ENCODE measurements at regions not wholly inside any gene's neighbourhood (a gene's known extent, or its start where the extent isn't known, plus 50 kb on each side); places are given as distances from the start of the nearest gene placed in this dataset.

DNA sequence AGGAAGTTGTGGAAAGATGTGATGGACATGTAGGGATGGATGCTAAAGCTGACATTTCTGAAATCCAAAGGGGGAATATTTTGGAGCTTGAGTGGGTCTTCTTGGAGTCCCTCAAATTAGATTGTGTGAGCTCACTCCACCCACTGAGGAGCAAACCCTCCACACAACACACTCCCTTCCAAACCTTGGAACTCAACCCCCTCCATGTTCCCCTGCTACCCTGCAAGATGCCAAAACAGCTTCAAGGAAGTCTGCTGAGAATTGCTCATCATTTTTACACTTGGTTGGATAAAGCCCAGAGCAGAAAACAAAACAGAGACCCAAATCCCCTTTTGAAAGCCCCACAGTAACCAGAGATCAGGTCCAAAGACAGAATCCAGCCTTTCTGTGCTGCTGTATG lies 103.3 kb upstream of the ERCC4 start:
- H3K27me3 ChIP-seq (ENCODE audit: control insufficient read depth in 1 of 2, insufficient read depth in 2 of 2, low read length in 2 of 2) = peaks cover 4 to 11% of the 10 kb centered on the region in 2 donors

DNA sequence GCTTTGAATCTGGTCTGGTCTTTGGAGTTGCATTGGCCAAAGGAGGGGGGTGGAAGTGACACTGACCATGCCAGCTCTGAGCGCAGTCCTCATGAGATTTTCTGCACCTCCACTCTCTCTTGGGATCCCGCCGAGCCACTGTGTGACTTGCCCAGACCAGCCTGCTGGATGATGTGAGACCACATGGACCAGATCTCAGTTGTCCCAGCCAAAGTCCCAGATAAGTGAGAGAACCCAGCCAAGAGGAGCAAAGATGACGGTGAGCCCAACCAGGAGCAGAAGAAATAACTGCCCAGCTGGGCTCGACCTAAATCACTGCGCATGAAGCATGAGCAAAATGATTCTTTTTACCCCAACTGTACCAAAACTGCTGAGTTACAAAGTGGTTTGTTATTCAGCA lies 96.5 kb upstream of the ERCC4 start:
- H3K4me1 ChIP-seq (ENCODE audit: control insufficient read depth, insufficient read depth, low read length) = no peaks in the 10 kb centered on the region
- no peak overlapping the region for H3K4me3 ChIP-seq (ENCODE audit: low read length in 2 of 2)
- peaks cover 0 to 2% of the 10 kb centered on the region in 2 donors for H3K9me3 ChIP-seq (ENCODE audit: control insufficient read depth in 2 of 2, low read length in 2 of 2)
- H3K9ac ChIP-seq (ENCODE audit: low read length in 2 of 2) = no peak overlapping the region
- H3K27me3 ChIP-seq (ENCODE audit: control insufficient read depth in 1 of 2, insufficient read depth in 2 of 2, low read length in 2 of 2) = peaks cover 0 to 2% of the 10 kb centered on the region in 2 donors
- no peaks in the 10 kb centered on the region for H3K36me3 ChIP-seq (ENCODE audit: control insufficient read depth in 2 of 2, insufficient read depth in 2 of 2, low read length in 2 of 2)
- no peak overlapping the region for H3K27ac ChIP-seq (ENCODE audit: low read length)

More for the DNA sequence above, 103.3 kb upstream of the ERCC4 start:
- no peak overlapping the region for H3K27ac ChIP-seq (ENCODE audit: low read length)
- no peaks in the 10 kb centered on the region for H3K9me3 ChIP-seq (ENCODE audit: control insufficient read depth in 2 of 2, low read length in 2 of 2)
- H3K4me3 ChIP-seq (ENCODE audit: low read length in 2 of 2) = no peak overlapping the region
- no peaks in the 10 kb centered on the region for H3K4me1 ChIP-seq (ENCODE audit: control insufficient read depth, insufficient read depth, low read length)
- H3K36me3 ChIP-seq (ENCODE audit: control insufficient read depth in 2 of 2, insufficient read depth in 2 of 2, low read length in 2 of 2) = no peaks in the 10 kb centered on the region
- no peak overlapping the region for H3K9ac ChIP-seq (ENCODE audit: low read length in 2 of 2)

DNA sequence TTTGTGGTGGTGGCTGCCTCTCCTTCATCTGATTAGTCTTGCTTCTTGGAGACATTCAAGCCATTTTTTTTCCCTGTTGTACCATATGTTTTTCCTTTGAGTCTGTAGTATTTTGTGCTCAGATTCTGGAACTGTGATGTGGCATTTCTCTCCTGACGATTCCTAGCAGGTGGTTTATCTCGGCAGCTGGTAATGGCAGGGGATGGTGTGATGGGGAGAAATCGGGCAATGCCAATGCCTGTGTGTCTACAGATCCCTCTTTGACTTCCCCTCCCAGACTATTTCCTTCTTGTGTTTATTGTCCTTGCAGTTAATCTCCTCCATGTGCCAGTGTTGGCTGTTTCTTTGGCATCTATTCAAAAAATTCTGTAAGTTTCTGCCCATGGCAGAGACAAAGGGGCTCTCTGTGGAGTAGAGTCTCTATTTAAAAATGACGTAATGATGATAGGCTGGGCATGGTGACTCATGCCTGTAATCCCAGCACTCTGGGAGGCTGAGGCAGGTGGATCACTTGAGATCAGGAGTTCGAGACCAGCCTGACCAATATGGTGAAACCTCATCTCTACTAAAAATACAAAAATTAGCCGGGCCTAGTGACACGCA lies 90.2 kb upstream of the ERCC4 start:
- no peak overlapping the region for H3K4me3 ChIP-seq (ENCODE audit: low read length in 2 of 2)
- H3K27ac ChIP-seq (ENCODE audit: low read length) = no peak overlapping the region
- no peaks in the 10 kb centered on the region for H3K4me1 ChIP-seq (ENCODE audit: control insufficient read depth, insufficient read depth, low read length)
- peaks cover 0 to 2% of the 10 kb centered on the region in 2 donors for H3K9me3 ChIP-seq (ENCODE audit: control insufficient read depth in 2 of 2, low read length in 2 of 2)
- H3K36me3 ChIP-seq (ENCODE audit: control insufficient read depth in 2 of 2, insufficient read depth in 2 of 2, low read length in 2 of 2) = no peaks in the 10 kb centered on the region
- H3K9ac ChIP-seq (ENCODE audit: low read length in 2 of 2) = no peak overlapping the region
- H3K27me3 ChIP-seq (ENCODE audit: control insufficient read depth in 1 of 2, insufficient read depth in 2 of 2, low read length in 2 of 2) = peaks cover 0 to 4% of the 10 kb centered on the region in 2 donors

DNA sequence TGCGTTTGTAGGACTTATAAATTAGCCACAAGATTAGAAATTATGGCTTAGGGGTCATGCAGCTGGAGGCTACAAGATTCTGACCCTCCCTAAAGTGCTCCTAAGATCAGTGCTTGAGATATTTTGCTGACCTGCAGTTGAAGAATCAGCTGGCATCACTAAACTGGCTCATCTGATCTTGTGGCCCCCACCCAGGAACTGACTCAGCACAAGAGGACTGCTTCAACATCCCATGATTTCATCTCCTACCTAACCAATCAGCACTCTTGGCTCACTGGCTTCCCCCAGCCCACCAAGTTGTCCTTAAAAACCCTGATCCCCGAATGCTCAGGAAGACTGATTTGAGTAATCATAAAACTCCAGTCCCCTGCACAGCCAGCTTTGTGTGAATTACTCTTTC lies 86.4 kb upstream of the ERCC4 start:
- Histone ChIP-seq H3K4me1 (ENCODE audit: control insufficient read depth, insufficient read depth, low read length) (no peaks in the 10 kb centered on the region), H3K27me3 (ENCODE audit: control insufficient read depth in 1 of 2, insufficient read depth in 2 of 2, low read length in 2 of 2) (peaks cover 0 to 6% of the 10 kb centered on the region in 2 donors), H3K9me3 (ENCODE audit: control insufficient read depth in 2 of 2, low read length in 2 of 2) (no peaks in the 10 kb centered on the region)

DNA sequence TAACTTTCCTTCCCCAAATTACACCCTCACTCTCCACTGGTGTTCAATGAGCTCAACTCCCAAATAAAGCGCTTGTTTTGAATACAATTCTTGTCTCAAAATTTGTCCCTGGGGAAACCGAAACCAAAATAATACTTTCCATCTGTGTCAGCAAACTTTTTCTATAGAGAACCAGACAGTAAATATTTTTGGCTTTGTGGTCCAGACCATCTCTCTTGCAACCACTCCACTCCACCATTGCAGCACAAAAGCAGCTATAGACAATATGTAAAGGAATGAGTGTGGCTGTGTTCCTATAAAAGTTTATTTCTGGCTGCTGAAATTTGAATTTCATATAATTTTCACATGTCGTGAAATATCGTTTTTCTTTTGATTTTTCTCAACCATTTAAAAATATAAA lies 84.6 kb upstream of the ERCC4 start:
- no peaks in the 10 kb centered on the region for H3K9me3 ChIP-seq (ENCODE audit: control insufficient read depth in 2 of 2, low read length in 2 of 2)
- H3K4me3 ChIP-seq (ENCODE audit: low read length in 2 of 2) = no peak overlapping the region
- H3K9ac ChIP-seq (ENCODE audit: low read length in 2 of 2) = no peak overlapping the region
- peaks cover 0 to 4% of the 10 kb centered on the region in 2 donors for H3K27me3 ChIP-seq (ENCODE audit: control insufficient read depth in 1 of 2, insufficient read depth in 2 of 2, low read length in 2 of 2)
- H3K36me3 ChIP-seq (ENCODE audit: control insufficient read depth in 2 of 2, insufficient read depth in 2 of 2, low read length in 2 of 2) = no peaks in the 10 kb centered on the region
- no peaks in the 10 kb centered on the region for H3K4me1 ChIP-seq (ENCODE audit: control insufficient read depth, insufficient read depth, low read length)
- H3K27ac ChIP-seq (ENCODE audit: low read length) = no peak overlapping the region

More for the DNA sequence above, 86.4 kb upstream of the ERCC4 start:
- Histone ChIP-seq H3K4me3 (ENCODE audit: low read length in 2 of 2) (no peak overlapping the region), H3K27ac (ENCODE audit: low read length) (no peak overlapping the region), H3K36me3 (ENCODE audit: control insufficient read depth in 2 of 2, insufficient read depth in 2 of 2, low read length in 2 of 2) (no peaks in the 10 kb centered on the region), H3K9ac (ENCODE audit: low read length in 2 of 2) (no peak overlapping the region)

DNA sequence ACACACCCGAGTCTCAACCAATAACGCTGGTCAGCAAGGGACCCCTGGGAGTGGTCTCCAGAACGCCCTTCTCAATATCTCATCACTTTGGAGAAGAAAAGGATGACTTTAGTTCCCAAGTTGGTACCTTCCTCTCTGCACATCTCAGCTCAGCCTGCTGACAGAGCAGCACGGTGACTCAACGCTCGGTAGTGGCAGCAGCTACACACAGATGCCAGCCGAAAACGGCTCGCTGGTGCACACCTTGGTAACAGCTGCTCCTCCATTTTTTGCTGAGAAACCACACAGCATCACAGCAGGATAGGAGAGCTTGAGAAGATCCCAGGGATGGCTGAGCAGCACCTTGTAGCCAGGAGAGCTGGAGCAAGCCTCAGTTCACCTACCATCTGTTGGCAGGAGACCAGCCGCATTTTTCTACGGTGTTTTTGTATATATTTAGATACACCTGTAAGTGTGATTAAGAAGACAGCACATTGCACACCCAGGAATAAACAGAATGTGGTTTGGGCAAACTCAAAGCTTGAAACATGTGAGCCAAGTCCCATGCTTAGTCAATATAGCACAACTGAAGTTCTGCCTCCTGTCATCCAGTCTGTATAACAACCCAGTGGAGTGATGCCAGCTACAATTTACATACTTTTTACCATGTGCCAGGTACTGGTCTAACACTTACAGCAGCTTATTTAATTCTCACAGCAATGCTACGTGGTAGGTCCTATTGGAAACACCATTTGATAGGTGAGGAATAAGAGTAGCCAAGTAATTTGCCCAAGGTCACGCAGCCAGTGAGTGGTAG lies 83.8 kb upstream of the ERCC4 start:
- Histone ChIP-seq H3K36me3 (ENCODE audit: control insufficient read depth in 2 of 2, insufficient read depth in 2 of 2, low read length in 2 of 2) (no peaks in the 10 kb centered on the region), H3K27me3 (ENCODE audit: control insufficient read depth in 1 of 2, insufficient read depth in 2 of 2, low read length in 2 of 2) (peaks cover 0 to 3% of the 10 kb centered on the region in 2 donors), H3K27ac (ENCODE audit: low read length) (no peak overlapping the region), H3K4me1 (ENCODE audit: control insufficient read depth, insufficient read depth, low read length) (no peaks in the 10 kb centered on the region), H3K9me3 (ENCODE audit: control insufficient read depth in 2 of 2, low read length in 2 of 2) (no peaks in the 10 kb centered on the region), H3K9ac (ENCODE audit: low read length in 2 of 2) (no peak overlapping the region), H3K4me3 (ENCODE audit: low read length in 2 of 2) (no peak overlapping the region)

DNA sequence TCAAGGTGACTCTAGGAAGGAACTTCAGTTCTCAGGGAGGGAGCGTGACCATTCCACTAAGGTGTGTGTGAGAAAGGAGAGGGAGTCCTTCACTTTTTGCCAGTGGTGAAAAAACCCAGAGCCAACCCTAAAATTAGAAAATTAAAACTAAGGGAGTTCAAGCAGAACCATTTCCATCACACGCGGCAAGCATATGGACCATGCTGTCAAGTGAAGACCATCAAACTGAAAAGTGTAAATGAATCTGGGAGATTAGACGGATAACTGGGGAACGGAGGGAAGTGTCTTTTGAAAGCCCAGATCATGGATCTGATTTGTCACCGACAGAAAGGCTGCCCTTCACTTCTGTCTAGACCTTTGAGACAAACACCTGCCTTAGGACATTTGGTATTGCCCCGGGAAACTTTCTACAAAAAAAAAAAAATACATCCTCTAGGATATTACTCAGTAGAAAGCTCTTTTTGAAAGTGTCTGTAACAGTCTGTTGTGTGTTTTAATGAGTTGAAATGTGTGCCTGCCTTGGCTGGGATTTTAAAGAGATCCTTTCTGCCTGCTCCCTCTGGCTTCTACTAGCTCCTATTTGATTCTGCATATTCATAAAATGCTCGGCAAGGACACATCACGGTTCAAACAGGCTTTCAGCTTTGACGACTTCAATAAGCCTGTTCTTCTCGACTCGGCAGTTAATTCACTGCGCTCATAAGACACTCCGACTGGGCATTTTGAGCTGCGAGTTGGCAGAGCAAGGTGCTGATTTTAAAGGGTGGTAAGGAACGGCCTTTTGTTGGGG lies 81.4 kb upstream of the ERCC4 start:
- Histone ChIP-seq H3K4me1 (ENCODE audit: control insufficient read depth, insufficient read depth, low read length) (no peaks in the 10 kb centered on the region), H3K9me3 (ENCODE audit: control insufficient read depth in 2 of 2, low read length in 2 of 2) (no peaks in the 10 kb centered on the region), H3K9ac (ENCODE audit: low read length in 2 of 2) (no peak overlapping the region), H3K27ac (ENCODE audit: low read length) (no peak overlapping the region), H3K27me3 (ENCODE audit: control insufficient read depth in 1 of 2, insufficient read depth in 2 of 2, low read length in 2 of 2) (peaks cover 0 to 5% of the 10 kb centered on the region in 2 donors), H3K36me3 (ENCODE audit: control insufficient read depth in 2 of 2, insufficient read depth in 2 of 2, low read length in 2 of 2) (no peaks in the 10 kb centered on the region), H3K4me3 (ENCODE audit: low read length in 2 of 2) (no peak overlapping the region)

DNA sequence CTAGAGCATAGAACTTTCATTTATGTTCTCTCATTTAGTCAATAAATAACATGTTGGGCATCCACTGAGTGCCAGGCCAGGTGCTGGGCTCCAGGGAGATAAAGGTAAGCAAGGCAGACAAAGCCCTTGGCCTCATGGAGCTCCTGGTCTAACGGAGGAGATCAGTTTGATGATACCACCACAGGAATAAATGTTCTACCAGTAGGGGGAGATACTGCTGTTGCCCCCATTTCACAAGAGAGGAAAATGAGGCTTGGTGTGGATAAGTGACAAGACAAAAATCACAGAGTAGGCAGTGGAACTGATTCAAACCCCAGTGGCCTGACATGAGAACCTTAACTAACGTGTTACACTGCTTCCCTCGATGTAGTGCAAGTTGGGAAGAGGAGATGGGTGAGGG lies 80.4 kb upstream of the ERCC4 start:
- no peak overlapping the region for H3K4me3 ChIP-seq (ENCODE audit: low read length in 2 of 2)
- H3K4me1 ChIP-seq (ENCODE audit: control insufficient read depth, insufficient read depth, low read length) = no peaks in the 10 kb centered on the region
- H3K9ac ChIP-seq (ENCODE audit: low read length in 2 of 2) = no peak overlapping the region
- H3K27ac ChIP-seq (ENCODE audit: low read length) = no peak overlapping the region
- peaks cover 0 to 5% of the 10 kb centered on the region in 2 donors for H3K27me3 ChIP-seq (ENCODE audit: control insufficient read depth in 1 of 2, insufficient read depth in 2 of 2, low read length in 2 of 2)
- H3K9me3 ChIP-seq (ENCODE audit: control insufficient read depth in 2 of 2, low read length in 2 of 2) = no peaks in the 10 kb centered on the region
- H3K36me3 ChIP-seq (ENCODE audit: control insufficient read depth in 2 of 2, insufficient read depth in 2 of 2, low read length in 2 of 2) = no peaks in the 10 kb centered on the region

DNA sequence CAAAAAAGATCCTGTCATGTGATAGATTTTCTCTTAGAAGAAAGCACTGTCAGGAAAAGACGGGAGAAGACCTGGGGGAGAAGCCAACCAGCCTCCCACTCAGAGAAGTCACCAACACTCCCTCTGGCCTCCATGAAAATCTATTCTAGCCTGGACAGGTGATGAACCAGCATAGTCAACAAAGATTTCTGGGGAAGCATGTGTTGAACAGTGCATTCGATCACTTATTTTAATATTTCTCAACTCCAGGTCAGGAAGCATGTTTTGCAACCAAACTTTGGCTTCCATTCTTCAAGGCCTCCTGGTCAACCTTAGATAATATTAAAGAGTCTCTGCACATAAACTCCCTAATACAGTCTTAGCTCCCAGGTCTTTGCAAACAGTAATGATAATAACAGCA lies 74.7 kb upstream of the ERCC4 start:
- no peak overlapping the region for H3K9ac ChIP-seq (ENCODE audit: low read length in 2 of 2)
- peaks cover 0 to 6% of the 10 kb centered on the region in 2 donors for H3K27me3 ChIP-seq (ENCODE audit: control insufficient read depth in 1 of 2, insufficient read depth in 2 of 2, low read length in 2 of 2)
- H3K4me3 ChIP-seq (ENCODE audit: low read length in 2 of 2) = no peak overlapping the region
- H3K9me3 ChIP-seq (ENCODE audit: control insufficient read depth in 2 of 2, low read length in 2 of 2) = peaks cover 0 to 7% of the 10 kb centered on the region in 2 donors
- H3K4me1 ChIP-seq (ENCODE audit: control insufficient read depth, insufficient read depth, low read length) = no peaks in the 10 kb centered on the region
- no peaks in the 10 kb centered on the region for H3K36me3 ChIP-seq (ENCODE audit: control insufficient read depth in 2 of 2, insufficient read depth in 2 of 2, low read length in 2 of 2)
- no peak overlapping the region for H3K27ac ChIP-seq (ENCODE audit: low read length)

DNA sequence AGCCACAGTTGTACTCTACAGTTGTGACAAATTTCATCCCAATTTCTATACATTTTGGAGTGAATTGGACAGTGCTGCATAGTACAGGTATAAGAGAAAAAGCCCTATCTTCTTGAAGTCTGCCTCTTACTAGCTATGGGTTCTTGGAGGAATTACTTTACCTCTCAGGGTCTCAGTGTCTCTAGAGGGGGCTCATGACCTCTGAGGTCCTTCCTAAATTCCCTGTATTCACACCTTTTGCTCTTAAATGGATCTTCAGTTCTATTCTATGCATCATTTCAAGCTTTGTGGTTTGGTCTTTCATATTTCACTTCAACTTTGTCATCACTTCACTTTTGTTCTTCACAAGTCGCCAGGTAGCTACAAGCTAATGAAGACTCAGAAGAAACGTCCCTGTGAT lies 71.2 kb upstream of the ERCC4 start:
- H3K27ac ChIP-seq (ENCODE audit: low read length) = no peak overlapping the region
- no peak overlapping the region for H3K9ac ChIP-seq (ENCODE audit: low read length in 2 of 2)
- H3K36me3 ChIP-seq (ENCODE audit: control insufficient read depth in 2 of 2, insufficient read depth in 2 of 2, low read length in 2 of 2) = no peaks in the 10 kb centered on the region
- no peaks in the 10 kb centered on the region for H3K4me1 ChIP-seq (ENCODE audit: control insufficient read depth, insufficient read depth, low read length)
- H3K9me3 ChIP-seq (ENCODE audit: control insufficient read depth in 2 of 2, low read length in 2 of 2) = peaks cover 0 to 7% of the 10 kb centered on the region in 2 donors
- H3K4me3 ChIP-seq (ENCODE audit: low read length in 2 of 2) = no peak overlapping the region
- H3K27me3 ChIP-seq (ENCODE audit: control insufficient read depth in 1 of 2, insufficient read depth in 2 of 2, low read length in 2 of 2) = peaks cover 0 to 3% of the 10 kb centered on the region in 2 donors

Data from stomach smooth muscle (tissue), 2 donors.